ENCODE measurements at regions not wholly inside any gene's neighbourhood (a gene's known extent, or its start where the extent isn't known, plus 50 kb on each side); places are given as distances from the start of the nearest gene placed in this dataset.

- ChIA-PET CTCF (no interaction called here), POLR2A (ENCODE audit: low non-redundant PET) (no interaction called here)
- DNase-seq (ENCODE audit: low spot score): no peak
- no peak overlapping the region for H3K27ac ChIP-seq
- TF ChIP-seq, protein P1, sequence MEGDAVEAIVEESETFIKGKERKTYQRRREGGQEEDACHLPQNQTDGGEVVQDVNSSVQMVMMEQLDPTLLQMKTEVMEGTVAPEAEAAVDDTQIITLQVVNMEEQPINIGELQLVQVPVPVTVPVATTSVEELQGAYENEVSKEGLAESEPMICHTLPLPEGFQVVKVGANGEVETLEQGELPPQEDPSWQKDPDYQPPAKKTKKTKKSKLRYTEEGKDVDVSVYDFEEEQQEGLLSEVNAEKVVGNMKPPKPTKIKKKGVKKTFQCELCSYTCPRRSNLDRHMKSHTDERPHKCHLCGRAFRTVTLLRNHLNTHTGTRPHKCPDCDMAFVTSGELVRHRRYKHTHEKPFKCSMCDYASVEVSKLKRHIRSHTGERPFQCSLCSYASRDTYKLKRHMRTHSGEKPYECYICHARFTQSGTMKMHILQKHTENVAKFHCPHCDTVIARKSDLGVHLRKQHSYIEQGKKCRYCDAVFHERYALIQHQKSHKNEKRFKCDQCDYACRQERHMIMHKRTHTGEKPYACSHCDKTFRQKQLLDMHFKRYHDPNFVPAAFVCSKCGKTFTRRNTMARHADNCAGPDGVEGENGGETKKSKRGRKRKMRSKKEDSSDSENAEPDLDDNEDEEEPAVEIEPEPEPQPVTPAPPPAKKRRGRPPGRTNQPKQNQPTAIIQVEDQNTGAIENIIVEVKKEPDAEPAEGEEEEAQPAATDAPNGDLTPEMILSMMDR (conservative IDR thresholded peaks at IDR 0.05; ENCODE audit: low read depth): no peak
Measured at GRCh38 chr5:8930021-8930420, 615.9 kb downstream of the SEMA5A start.

DNA sequence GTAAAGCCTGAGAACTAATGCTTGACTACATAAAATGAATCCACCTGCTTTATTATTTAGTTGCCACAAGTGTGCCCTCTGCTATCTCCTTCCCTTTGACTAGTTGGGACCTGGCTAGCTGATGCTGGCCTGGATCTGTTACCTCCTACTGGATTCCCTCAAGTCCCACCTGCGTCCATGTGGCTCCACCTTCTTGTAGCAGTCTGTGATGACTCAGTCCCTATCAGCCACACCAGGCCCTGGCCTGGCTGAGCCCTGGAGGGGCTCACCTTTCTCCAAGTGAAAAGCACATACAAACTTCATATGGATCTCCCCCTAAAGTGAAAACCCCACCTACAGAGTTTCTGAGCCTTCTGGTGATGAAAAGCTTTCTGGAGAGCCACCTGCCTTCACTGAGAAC, 611.4 kb downstream of the SEMA5A start:
- peak; percentile 3 for DNase-seq (ENCODE audit: low spot score)
- CTCF ChIA-PET: no interaction called here
- TF ChIP-seq, protein P1 (conservative IDR thresholded peaks at IDR 0.05; ENCODE audit: low read depth): no peak
- H3K27ac ChIP-seq: no peak overlapping the region
- POLR2A ChIA-PET (ENCODE audit: low non-redundant PET): no interaction called here

DNA sequence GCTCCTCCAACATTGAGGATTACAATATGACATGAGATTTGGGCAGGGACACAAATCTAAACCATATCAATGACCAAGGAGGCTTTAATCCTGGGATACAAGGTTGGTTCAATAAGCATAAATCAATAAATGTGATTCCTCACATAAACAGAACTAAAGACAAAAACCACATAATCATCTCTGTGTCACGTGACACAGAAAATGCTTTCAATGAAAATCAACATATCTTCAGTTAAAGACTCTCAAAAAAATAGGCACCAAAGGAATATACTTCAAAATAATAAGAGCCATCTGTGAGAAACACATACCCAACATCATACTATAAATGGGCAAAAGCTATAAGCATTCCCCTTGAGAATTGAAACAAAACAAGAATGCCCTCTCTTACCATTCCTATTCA, 604.9 kb downstream of the SEMA5A start:
- CTCF ChIA-PET: no interaction called here
- DNase-seq (ENCODE audit: low spot score): no peak
- TF ChIP-seq, protein P1 (conservative IDR thresholded peaks at IDR 0.05; ENCODE audit: low read depth): no peak
- H3K27ac ChIP-seq: no peak overlapping the region
- POLR2A ChIA-PET (ENCODE audit: low non-redundant PET): no interaction called here

DNA sequence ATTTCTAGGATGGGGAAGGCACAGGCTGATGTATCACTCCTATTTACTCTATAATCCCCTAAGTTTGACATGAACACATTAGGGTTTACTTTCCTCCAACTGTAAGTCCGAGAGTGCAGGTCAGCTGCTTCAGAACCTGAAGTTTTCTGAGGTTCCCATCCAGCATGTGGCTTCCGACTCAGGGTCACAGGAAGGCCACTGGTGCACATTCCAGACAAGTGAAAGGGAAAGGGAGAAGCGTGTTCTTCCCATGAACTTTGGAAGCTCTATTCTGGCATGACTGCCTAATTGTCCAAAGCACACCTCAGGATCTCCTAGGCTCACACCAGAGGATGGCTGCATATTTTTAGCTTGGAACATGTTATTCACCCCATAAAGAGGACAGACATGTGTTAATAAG, 602.6 kb downstream of the SEMA5A start:
- TF ChIP-seq, protein P1 (conservative IDR thresholded peaks at IDR 0.05; ENCODE audit: low read depth): no peak
- ChIA-PET CTCF (no interaction called here), POLR2A (ENCODE audit: low non-redundant PET) (no interaction called here)
- no peak overlapping the region for H3K27ac ChIP-seq
- DNase-seq (ENCODE audit: low spot score): no peak

GRCh38 chr5:8944005-8944404, 601.9 kb downstream of the SEMA5A start:
- CTCF ChIA-PET: no interaction called here
- peak; percentile 59 for DNase-seq (ENCODE audit: low spot score)
- POLR2A ChIA-PET (ENCODE audit: low non-redundant PET): no interaction called here
- TF ChIP-seq, protein P1 (conservative IDR thresholded peaks at IDR 0.05; ENCODE audit: low read depth): no peak
- no peak overlapping the region for H3K27ac ChIP-seq

DNA sequence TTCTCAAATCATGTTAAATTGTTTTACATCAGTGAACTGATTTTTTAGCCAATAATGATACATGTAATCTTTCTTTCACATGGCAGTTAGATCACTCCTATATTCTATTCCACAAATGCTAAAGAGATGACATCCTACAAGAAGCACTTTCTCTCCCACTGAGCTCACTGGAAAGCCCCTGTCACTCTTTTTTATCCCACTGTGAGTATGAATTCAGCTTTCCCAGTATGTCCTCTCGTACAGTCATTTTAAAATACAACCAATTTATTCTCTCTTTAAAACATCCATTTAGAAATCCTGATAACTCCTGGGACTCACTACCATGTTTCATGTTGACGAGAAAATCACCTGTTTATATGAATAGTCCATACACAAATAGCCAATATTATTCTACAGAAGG, 599.9 kb downstream of the SEMA5A start:
- ChIA-PET CTCF (no interaction called here), POLR2A (ENCODE audit: low non-redundant PET) (no interaction called here)
- TF ChIP-seq, protein P1 (conservative IDR thresholded peaks at IDR 0.05; ENCODE audit: low read depth): no peak
- no peak overlapping the region for H3K27ac ChIP-seq
- no peak for DNase-seq (ENCODE audit: low spot score)

DNA sequence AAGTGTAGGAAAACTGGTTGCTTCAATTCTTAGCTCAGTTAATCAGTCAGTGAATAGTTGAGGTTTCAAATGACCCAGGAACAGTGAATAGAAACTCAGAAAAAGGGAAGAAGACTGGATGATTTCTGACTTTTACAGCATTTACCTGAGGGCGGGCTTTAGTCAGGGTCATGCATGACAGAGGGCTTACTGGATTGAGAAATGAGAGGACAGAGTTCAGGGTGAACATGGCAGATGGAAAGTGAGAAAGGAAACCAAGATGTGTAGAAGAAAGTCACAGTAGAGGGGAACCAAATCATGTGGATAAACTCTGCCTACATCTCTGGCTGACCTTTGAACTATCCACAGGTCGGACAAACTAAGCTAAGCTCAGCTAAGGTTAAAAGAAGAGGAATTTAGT, 596.0 kb downstream of the SEMA5A start:
- POLR2A ChIA-PET (ENCODE audit: low non-redundant PET): no interaction called here
- H3K27ac ChIP-seq: no peak overlapping the region
- TF ChIP-seq, protein P1 (conservative IDR thresholded peaks at IDR 0.05; ENCODE audit: low read depth): no peak
- CTCF ChIA-PET: no interaction called here
- DNase-seq (ENCODE audit: low spot score): no peak
